GM19025 (cell line): ENCODE measurements at regions not wholly inside any gene's neighbourhood (a gene's known extent, or its start where the extent isn't known, plus 50 kb on each side); places are given as distances from the start of the nearest gene placed in this dataset.
"Not testable (repeated sequence)": the region's sequence is repeated elsewhere in the genome, so short reads cannot be mapped to it uniquely, and the experiment has no call there.

Experiments used
- ATAC-seq: cut with Tn5 transposase; IDR thresholded peaks from one replicate; pipeline ENCODE4 v1.9.1; 2021; ENCODE audit warnings: mild to moderate bottlenecking, low read depth, moderate library complexity; ENCODE audit not compliant: unreplicated experiment

GRCh38 chr1:194040496-194040895, 854.1 kb upstream of the B3GALT2 start:
- ATAC-seq = no peak

- no peak for ATAC-seq
Measured at GRCh38 chr1:194039578-194039977, 853.2 kb upstream of the B3GALT2 start.

GRCh38 chr1:194033646-194034045, 847.2 kb upstream of the B3GALT2 start:
- ATAC-seq = no peak

- ATAC-seq = no peak
Measured at GRCh38 chr1:194028002-194028401, 841.6 kb upstream of the B3GALT2 start.

- no peak for ATAC-seq
Measured at GRCh38 chr1:194026422-194026821, 840.0 kb upstream of the B3GALT2 start.

- ATAC-seq = no peak
Measured at GRCh38 chr1:194024659-194025058, 838.2 kb upstream of the B3GALT2 start.

- no peak for ATAC-seq
Measured at GRCh38 chr1:194014014-194014413, 827.6 kb upstream of the B3GALT2 start.

GRCh38 chr1:194013561-194013960, 827.1 kb upstream of the B3GALT2 start:
- no peak for ATAC-seq

GRCh38 chr1:194004146-194004545, 817.7 kb upstream of the B3GALT2 start:
- no peak for ATAC-seq

GRCh38 chr1:194001726-194002350, 815.4 kb upstream of the B3GALT2 start:
- ATAC-seq = not testable (repeated sequence)

GRCh38 chr1:193988885-193989284, 802.5 kb upstream of the B3GALT2 start:
- ATAC-seq = no peak

GRCh38 chr1:193979219-193979618, 792.8 kb upstream of the B3GALT2 start:
- ATAC-seq = no peak

GRCh38 chr1:193974286-193974798, 787.9 kb upstream of the B3GALT2 start:
- ATAC-seq = no peak

GRCh38 chr1:193973428-193973827, 787.0 kb upstream of the B3GALT2 start:
- ATAC-seq = no peak

GRCh38 chr1:193971595-193971994, 785.2 kb upstream of the B3GALT2 start:
- no peak for ATAC-seq

- no peak for ATAC-seq
Measured at GRCh38 chr1:193960499-193960898, 774.1 kb upstream of the B3GALT2 start.

GRCh38 chr1:193960040-193960439, 773.6 kb upstream of the B3GALT2 start:
- no peak for ATAC-seq

- ATAC-seq = no peak
Measured at GRCh38 chr1:193957556-193958095, 771.2 kb upstream of the B3GALT2 start.

- ATAC-seq = no peak
Measured at GRCh38 chr1:193952778-193953374, 766.5 kb upstream of the B3GALT2 start.

GRCh38 chr1:193951984-193952383, 765.6 kb upstream of the B3GALT2 start:
- ATAC-seq = no peak

GRCh38 chr1:193944454-193944853, 758.0 kb upstream of the B3GALT2 start:
- no peak for ATAC-seq

- no peak for ATAC-seq
Measured at GRCh38 chr1:193940176-193940575, 753.8 kb upstream of the B3GALT2 start.
